Erythroblast (primary cell): ENCODE measurements at regions not wholly inside any gene's neighbourhood (a gene's known extent, or its start where the extent isn't known, plus 50 kb on each side); places are given as distances from the start of the nearest gene placed in this dataset.

Experiments used
- GATA1 ChIP-seq: IDR thresholded peaks from 2 replicates; pipeline ENCODE4 v1.6.1; 2011; ENCODE audit warnings: low read depth, mild to moderate bottlenecking, control low read depth, low read length, moderate library complexity
- POLR2A ChIP-seq: IDR thresholded peaks from 2 replicates; pipeline ENCODE4 v1.6.1; 2011; ENCODE audit warnings: mild to moderate bottlenecking, low read length

GRCh38 chr2:215535741-215536140 is 99.9 kb upstream of the FN1 start:
- TF ChIP-seq POLR2A = no peak
- TF ChIP-seq GATA1 = no peak
